ENCODE measurements at regions not wholly inside any gene's neighbourhood (a gene's known extent, or its start where the extent isn't known, plus 50 kb on each side); places are given as distances from the start of the nearest gene placed in this dataset.
"Not testable (repeated sequence)": the region's sequence is repeated elsewhere in the genome, so short reads cannot be mapped to it uniquely, and the experiment has no call there.

- no peak for TF ChIP-seq CTCF (IDR thresholded peaks at IDR 0.05; ENCODE audit: low read depth, low read length, missing control alignments)
- no peak for DNase-seq (ENCODE audit: extremely low read depth, low read depth)
- H3K4me3 ChIP-seq (replicated peaks; ENCODE audit: low read depth, low read length), result no peak overlapping the region
These were observed 875.5 kb upstream of the SORCS1 start for GRCh38 chr10:108039821-108040584.

DNA sequence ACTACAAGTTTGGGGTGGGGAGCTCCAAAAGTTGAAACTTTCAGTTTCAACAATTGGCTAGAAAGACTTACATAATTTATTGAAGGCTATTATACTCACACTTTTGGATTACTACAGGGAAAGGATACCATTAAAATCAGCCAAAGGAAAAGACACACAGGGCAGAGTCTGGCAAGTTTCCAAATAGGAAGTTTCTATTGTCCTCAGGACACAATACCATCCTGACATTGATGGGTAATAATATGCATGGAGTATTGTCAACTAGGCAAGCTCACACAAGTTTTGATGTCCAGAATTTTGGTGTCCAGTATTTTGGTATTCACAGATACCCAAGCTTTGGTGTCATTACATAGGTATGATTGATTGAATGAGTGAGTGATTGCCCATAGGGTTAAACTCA is 872.6 kb upstream of the SORCS1 start:
- H3K4me3 ChIP-seq (replicated peaks; ENCODE audit: low read depth, low read length), result no peak overlapping the region
- no peak for TF ChIP-seq CTCF (IDR thresholded peaks at IDR 0.05; ENCODE audit: low read depth, low read length, missing control alignments)
- DNase-seq (ENCODE audit: extremely low read depth, low read depth), result no peak

DNA sequence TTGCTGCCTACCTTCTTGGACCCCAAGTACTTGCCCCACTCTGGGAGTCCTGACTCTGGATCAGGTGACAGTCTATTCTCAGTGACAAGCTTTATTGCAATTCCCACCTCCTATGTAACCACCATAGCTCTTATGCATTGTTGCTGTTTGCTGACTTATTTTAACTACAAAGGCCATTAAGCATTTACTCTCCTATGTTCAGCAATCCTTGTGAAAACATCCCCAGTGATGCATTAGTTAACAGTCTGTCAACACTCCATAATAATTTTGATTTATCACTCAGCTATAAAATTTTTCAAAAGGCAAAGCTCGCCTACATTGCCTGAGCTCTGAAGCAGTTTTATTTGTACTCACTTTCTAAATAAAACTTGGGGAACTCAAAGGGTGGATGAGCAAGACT is 871.8 kb upstream of the SORCS1 start:
- no peak for TF ChIP-seq CTCF (IDR thresholded peaks at IDR 0.05; ENCODE audit: low read depth, low read length, missing control alignments)
- no peak for DNase-seq (ENCODE audit: extremely low read depth, low read depth)
- no peak overlapping the region for H3K4me3 ChIP-seq (replicated peaks; ENCODE audit: low read depth, low read length)

DNA sequence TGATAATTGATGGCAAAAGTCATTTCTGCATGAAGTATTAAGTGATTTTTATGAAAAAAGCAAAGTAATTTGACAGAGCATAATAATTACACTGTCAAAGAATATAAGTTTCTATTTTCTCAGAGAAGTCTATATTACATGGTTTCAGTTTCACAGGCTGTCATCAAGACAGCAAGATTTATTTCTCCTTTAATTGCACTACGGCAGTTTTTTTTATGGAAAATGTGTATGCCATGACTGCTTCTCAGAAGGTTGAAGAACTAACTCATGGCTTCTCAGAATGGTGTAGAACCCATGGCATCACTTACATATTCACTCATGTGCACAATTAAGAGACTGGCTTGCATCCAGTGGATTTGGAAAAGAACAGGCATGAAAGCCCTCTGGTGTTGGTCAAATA is 870.3 kb upstream of the SORCS1 start:
- no peak overlapping the region for H3K4me3 ChIP-seq (replicated peaks; ENCODE audit: low read depth, low read length)
- no peak for DNase-seq (ENCODE audit: extremely low read depth, low read depth)
- no peak for TF ChIP-seq CTCF (IDR thresholded peaks at IDR 0.05; ENCODE audit: low read depth, low read length, missing control alignments)

DNA sequence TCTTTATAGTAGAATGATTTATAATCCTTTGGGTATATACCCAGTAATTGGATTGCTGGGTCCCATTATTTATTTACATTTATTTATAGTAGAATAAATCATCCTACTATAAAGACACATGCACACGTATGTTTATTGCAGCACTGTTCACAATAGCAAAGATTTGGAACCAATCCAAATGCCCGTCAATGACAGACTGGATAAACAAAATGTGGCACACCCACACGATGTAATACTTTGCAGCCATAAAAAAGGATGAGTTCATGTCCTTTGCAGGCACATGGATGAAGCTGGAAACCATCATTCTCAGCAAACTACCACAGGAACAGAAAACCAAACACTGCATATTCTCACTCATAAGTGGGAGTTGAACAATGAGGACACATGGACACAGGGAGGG is 869.0 kb upstream of the SORCS1 start:
- not testable (repeated sequence) for DNase-seq (ENCODE audit: extremely low read depth, low read depth)

DNA sequence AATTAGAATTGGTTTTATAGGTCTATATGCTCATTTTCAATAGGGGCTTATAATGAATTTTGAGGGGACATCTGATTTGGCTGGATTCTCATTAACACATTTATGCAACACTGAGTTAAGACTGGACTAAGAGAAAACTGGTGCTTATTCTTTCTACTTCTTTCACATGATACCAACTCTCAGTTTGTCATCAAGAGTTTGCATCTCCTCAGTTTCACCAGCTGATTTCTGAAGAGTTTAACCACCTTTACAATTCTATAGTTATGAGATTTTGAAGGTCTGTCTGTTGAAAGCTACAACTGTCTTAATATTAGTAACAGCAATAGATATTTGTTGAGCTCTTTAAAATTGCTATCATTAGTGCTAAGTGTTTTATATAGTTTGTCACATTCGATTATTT is 867.0 kb upstream of the SORCS1 start:
- H3K4me3 ChIP-seq (replicated peaks; ENCODE audit: low read depth, low read length), result no peak overlapping the region
- DNase-seq (ENCODE audit: extremely low read depth, low read depth), result no peak
- TF ChIP-seq CTCF (IDR thresholded peaks at IDR 0.05; ENCODE audit: low read depth, low read length, missing control alignments), result no peak

More for the DNA sequence above, 869.0 kb upstream of the SORCS1 start:
- not testable (repeated sequence) for H3K4me3 ChIP-seq (replicated peaks; ENCODE audit: low read depth, low read length)

DNA sequence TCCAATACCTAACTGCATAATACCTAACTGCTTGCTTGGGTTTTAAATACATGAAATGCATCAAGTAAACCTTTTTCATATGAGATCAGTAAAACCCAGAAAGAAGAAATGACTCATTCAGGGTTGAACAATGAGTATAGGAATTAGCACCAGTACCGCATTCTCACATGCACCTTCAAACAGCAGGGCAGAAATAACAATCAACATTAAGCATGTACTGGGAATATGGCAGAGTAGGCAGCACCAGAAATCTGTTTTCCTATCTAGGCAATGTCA is 850.3 kb upstream of the SORCS1 start:
- DNase-seq (ENCODE audit: extremely low read depth, low read depth), result no peak
- TF ChIP-seq CTCF (IDR thresholded peaks at IDR 0.05; ENCODE audit: low read depth, low read length, missing control alignments), result no peak
- no peak overlapping the region for H3K4me3 ChIP-seq (replicated peaks; ENCODE audit: low read depth, low read length)
